ENCODE measurements at regions not wholly inside any gene's neighbourhood (a gene's known extent, or its start where the extent isn't known, plus 50 kb on each side); places are given as distances from the start of the nearest gene placed in this dataset.

GRCh38 chr21:41075656-41076055, 92.3 kb upstream of the BACE2 start:
- no peak for TF ChIP-seq CTCF (IDR thresholded peaks at IDR 0.05; ENCODE audit: poor library complexity)
- TF ChIP-seq EZH2 (IDR thresholded peaks at IDR 0.05; ENCODE audit: borderline replicate concordance), result no peak

All from hepatocyte (in vitro differentiated cells).